Stimulated activated CD4-positive, alpha-beta T cell treated with anti-CD3 and anti-CD28 coated beads, Interleukin-1b, Interleukin-23, amount 100 ng/mL, for 24 hours (primary cell): ENCODE measurements at regions not wholly inside any gene's neighbourhood (a gene's known extent, or its start where the extent isn't known, plus 50 kb on each side); places are given as distances from the start of the nearest gene placed in this dataset.
"Not testable (repeated sequence)": the region's sequence is repeated elsewhere in the genome, so short reads cannot be mapped to it uniquely, and the experiment has no call there.

Experiments used
- DNase-seq, 4 experiments: peaks; one replicate each; pipeline ENCODE4 v3.0.0-alpha.2; 2020; ENCODE audit warnings: low read depth in 4 of 4, low spot score in 1 of 4

DNA sequence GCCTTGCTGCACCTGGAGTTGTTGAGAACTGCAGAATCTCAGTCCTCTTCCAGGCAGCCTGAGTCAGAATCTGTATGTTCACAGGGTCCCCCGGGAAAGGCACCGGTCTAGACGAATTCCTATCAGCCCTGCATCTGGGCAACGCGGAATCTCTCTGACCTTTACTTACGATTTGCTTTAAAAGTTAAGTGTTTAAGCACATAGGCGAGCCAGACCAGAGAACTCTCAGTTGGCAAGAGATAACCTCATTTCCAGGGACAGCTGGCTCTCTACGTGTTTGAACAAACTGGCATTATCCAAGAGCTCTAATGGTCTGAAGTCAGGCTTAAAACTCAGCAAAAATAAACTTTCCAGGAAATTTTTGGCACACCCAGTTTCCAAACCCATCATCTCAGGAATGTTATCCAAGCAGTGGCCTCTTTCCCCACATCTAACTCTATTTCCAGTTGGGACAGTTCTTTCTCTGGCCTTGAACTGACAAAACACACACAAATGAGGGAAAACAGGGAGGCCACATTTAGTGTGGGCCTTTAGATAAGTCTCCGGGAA lies 53.4 kb downstream of the HES1 start:
- no peak for DNase-seq

DNA sequence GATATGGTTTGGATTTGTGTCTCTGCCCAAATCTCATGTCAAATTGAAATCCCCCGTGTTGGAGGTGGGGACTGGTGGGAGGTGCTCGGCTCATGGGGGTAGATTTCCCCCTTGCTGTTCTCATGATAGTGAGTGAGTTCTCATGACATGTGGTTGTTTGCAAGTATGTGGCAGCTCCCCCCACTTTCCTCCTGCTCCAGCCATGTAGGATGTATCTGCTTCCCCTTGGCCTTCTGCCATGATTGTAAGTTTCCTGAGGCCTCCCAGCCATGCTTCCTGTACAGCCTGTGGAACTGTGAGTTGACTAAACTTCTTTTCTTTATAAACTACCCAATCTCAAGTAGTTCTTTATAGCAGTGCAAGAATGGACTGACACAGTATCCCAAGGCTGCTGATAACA lies 55.9 kb downstream of the HES1 start:
- DNase-seq: not testable (repeated sequence)

DNA sequence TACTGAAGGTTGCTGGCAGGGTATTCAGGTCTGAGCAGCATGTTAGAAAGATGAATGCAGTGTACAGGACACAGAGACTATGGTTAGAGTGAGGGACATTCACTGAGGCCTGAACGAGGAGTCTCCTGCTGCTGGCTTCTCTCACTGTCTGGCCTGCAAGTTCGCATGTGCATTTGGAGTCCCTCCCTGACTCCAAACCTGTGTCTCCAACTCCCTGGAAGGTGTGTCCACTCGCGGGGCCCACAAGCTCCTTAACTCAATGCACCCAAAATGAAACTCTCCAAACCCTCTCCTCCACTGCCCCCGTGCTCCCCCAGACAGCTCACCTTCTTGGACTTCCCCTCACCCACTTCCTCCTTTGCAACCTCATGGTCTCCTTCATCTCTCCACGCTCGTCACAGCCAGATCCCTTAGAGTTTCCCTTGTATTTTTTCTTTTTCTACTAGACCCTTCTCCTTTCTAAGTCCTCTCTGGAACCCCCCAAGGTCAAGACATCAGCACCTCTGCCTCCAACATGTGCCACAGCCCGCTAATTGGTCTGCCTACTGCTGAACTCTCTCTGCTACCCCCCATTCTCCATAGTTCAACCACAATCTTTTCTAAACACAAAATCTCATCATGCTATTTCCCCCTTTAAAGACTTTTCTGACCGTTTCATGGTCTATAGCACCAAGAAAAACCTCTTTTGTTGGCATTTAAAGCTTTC lies 58.3 kb downstream of the HES1 start:
- DNase-seq: no peak

DNA sequence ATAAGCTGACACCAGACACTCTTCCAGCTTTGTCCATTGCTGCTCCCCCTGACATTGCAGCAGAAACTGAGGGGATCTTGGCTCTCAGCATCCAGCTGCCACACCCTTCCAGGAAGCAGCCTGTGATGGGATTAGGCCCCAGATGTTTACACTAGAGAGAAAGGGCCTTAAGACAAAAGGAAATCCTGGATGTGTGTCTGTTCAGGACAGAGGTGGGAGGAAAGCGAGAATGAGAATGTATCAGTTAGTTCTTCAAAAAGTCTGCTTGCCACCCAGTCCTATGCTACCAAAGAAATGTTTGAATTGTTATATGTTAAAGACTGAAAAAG lies 58.8 kb downstream of the HES1 start:
- no peak for DNase-seq

DNA sequence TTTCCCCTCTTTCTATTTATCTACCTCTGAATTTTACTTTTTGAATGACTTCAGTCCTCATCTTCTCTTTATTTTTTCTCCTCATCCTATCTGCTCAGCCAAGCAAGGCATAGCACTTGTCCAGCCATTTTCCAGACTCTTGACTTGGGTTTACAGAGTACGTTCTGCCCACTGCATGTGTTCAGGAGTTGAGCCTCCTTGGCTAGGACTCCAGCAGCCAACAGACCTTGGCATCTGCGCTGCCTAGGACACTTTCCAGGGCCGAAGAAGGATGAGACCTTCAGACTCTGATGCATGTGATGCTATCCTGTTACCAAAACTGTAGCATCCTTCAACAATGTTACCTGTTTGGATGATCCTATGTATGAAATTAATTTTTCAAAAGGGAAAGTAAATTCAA lies 59.7 kb downstream of the HES1 start:
- no peak for DNase-seq

DNA sequence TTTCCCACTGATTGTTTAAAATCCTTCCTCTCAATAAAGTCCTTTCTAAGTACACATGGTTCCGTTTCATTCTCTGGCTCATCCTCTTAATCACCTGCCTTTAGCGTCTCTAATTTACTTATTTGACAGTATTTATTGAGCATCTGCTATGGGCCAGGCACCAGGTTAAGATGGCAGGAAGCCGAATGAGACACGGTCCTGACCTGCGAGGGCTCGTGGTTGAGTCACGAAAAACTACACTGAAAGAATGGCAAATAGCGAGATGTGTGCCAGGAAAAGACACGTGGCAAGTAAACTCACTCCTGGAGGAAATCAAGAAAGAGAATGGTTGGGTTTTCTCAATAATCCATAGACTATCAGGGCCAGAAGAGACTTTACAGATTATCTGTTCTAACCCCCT lies 60.9 kb downstream of the HES1 start:
- DNase-seq: no peak

DNA sequence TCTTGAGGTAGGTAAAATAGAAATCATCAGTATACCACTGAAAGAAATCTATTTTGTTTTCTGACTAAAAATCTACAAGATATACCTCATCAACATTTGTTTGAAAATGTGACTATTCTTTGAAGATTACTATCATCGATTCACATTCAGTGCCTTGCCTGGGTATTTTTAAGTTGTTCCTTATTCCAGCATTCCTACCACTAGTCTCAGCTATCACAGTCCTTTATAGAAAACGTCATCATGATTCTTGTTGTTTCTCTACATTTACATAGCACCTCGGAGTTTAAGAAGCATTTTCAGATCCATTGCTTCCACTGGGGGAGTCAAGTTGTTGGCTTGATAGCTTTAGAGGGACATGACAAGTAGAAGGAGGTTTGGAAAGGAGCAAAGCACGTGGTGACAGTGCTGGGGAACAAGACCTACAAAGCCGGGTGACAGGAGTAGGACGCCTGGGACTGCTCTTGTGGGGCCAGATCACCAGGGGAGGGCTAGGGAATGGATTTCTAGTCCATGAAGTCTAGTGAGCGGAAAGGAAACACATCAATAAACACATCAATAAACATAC lies 61.5 kb downstream of the HES1 start:
- DNase-seq: no peak

DNA sequence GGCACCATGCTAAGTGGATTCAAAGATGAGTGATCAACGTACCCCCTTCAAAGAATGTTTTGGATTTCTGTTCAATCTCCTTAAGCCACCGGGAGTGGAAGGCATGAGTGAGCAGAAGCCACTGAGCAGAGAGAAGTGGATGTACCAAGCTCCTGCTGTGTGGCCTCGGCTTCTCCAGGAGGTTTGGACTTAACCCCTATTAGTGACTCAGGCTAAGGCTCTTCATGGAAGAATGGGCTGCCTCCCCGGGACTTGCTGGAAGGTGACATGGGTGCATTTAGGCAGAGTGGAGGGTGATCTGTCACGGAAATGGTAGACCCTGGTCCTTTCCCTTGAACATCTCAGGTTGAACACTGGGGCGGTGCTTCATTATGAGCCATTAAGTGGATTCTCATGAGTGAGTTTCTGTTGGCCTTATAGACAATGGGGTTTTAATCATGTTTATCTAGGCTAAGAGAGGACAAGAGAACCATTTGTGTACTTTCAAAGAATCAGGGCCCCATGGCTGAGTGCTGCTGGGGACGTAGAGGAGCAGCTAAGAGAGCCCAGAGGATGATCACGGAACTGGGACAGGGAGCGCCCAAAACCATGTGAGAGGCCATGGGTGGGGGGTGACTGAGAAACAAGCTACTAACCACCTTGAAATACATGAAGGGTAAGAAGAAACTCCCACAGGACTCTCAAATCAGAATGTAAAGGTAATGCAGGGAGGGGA lies 62.2 kb downstream of the HES1 start:
- no peak for DNase-seq

DNA sequence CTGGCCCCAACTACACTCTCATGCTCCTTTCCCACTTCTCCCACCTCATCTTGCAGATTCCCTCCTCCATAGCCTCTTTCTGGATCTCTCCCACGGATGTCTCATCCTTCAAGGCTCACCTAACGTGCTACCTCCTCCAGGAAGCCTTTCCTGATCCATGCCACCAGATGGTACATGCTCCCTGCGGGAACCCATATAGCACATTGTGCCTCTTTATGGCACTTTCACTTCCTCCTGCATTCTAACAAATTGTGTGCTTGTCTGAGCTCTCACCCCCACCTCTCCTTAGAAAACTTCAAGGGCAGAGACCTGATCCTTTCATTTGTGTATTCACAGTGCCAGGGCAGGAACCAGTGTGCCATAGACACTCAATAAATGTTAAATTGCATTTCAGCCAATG lies 63.0 kb downstream of the HES1 start:
- no peak for DNase-seq

DNA sequence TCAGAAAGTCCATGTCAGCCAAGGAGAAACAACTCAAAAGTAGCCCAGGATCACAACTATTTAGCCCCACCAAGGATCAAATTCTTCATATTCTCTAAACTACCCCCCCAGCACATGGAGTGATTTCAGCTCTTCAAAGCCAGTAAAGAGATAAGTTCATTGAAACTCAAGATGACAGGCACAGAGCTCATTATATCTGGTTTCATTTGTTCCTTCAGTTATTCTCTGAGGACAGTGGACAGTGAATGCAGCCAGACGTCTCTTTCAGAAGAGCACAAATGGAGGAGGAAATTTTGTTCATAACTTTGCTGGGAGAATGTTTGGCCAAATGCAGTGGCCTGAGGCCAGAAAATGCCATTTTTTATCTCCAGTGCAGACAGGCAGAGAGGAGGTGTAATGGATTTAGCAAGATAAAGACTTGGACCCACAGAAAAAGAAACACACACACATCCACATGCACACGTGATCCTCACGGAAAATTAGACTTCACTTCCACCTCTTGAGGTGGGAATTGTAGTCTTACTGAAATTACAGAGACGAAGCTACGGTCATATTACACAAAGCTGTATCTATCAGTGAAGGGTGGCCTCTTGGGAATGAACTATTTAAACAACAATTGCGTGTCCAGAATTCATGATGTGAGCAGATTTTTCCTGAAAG lies 64.6 kb downstream of the HES1 start:
- no peak for DNase-seq

DNA sequence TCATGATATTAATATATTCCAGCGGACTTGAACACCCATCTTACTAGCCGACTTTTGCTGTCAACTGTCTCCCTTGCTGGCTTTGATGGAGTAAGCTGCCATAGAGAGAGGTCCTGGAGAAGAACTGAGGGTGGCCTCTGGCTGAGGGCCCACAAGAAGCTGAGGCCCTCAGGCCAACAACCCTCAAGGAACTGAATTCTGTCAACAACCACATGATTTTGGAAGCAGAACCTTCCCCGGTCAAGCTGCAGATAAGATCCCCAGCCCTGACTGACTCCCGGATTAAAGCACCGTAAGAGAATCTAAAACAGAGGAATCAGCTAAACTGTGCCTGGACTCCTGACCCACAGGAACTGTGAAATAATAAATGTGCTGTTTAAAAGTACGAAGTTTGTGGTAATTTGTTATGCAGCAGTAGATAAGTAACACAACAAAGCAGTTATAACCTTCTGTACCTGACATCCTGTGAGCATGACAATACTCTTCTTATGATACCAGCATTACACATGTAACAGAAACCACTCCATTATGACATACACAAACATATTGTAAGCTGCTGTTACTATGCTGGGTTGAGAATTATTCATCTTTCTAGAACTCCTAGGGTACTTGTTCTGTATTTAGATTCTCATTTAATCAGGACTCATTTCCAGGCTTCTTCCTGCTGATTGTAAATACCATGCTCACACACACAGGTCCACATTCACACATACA lies 66.2 kb downstream of the HES1 start:
- no peak for DNase-seq

DNA sequence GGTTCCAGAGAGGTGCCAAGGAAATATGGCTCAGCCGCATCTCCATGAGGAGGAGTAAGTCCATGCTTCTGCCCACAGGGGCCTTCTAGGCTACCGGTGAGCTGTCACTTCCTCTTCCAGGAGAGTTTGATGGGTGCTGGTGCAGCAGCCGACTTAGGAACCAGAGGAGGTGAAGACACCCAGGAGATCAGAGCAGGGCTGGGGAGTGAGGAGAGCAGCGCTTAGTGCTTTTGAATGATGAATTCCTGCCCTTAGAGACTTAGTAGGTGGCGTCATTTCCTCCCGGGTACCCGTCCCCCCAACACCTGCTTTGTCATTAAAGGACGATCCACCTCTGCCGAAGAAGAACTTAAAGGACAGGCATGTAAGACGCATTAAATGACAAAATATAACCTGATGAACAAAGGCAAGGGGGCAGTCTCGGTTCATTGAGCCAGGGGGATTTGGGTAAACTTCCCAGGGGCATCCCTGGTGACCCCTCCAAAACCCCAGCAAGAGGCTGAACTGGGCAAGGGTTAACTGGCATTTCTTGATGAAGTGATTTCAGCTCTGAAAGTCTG lies 67.6 kb downstream of the HES1 start:
- DNase-seq: peak in 1 of 4 experiments; percentile 5

DNA sequence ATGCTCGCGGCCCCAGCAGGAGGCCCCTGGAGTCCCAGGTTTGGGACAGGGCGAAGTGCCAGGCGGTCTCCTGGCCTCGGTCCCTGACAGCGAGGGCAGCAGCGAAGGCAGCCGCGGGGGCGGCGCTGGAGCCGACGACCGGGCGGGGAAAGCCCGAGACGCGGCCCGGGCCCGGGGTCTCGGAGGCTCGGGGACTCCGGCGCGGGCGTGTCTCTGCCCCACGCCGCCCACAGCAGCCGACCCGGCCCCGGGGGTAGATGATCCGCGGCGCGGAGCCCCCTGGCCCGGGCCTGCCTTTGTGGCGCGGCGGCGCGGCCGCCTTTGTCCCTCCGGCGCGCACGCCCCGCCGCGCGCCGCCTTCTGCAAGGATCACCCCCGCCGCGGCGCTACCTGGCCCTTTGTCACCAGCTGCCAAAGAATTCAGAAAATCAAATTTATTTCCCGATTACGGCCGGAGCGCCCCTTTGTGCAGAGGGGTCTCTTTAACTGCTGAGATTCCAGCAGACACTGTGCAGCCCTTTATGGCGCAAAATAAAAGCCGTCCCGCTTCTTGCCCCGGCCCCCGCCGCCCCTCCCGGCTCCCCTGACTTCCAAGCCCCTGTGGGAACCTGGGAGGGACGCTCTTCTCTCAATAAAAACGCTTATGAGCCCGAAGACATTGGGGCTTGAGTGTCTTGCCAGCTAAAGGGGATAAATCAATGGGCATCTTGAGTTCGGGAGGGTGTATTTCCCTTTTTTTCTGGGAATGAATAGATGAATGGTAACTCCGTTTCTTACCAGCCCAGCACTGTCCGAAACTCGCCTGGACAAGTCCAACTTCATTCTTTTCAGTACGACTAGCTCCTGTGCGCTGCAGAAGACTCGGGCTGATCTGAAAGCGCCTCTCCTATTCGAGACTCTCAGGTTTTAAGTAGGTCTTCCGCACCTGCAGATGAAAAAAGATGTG lies 68.4 kb downstream of the HES1 start:
- DNase-seq: peak in 1 of 4 experiments; percentile 2

DNA sequence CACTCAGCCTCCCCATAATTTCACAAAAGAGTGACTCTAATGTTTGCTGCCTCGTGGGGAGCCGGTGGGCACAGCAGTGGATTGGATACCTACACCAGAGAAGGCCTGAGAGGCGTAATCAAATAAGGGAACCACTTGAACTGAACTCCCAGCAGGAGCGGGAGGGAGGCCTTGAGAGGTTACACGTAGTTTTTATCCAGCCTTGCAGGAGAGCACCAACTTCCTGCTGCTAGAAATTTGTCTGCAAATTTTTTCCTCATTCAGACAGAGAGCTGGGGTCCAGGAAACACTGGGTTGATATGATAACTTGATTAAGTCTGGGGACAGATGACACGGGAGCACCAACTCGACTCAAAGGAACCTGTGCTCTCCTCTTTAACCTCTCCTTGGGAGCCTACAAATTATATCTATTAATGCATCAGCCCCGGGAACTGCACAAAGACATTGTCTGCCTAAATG lies 69.8 kb downstream of the HES1 start:
- DNase-seq: peak in 1 of 4 experiments; percentile 2

DNA sequence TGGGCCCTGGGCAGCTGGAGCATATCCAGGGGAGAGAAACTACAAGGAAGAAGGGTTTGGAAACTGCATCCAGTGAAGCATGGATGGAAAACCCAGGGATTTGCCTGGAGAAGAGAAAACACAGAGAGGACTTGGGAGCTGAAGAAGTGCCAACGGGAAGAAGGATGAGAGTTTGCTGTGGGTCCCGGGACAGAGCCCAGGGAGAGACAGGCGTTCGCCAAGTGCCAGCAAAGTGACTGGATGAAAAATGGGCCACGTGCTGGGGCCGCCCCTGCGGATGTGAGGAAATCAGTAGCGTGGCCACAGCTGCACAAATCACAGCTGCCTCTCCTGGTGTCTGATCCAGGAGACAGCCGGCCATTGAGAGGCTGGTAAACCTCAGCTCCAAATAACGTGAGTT lies 70.4 kb downstream of the HES1 start:
- DNase-seq: no peak

DNA sequence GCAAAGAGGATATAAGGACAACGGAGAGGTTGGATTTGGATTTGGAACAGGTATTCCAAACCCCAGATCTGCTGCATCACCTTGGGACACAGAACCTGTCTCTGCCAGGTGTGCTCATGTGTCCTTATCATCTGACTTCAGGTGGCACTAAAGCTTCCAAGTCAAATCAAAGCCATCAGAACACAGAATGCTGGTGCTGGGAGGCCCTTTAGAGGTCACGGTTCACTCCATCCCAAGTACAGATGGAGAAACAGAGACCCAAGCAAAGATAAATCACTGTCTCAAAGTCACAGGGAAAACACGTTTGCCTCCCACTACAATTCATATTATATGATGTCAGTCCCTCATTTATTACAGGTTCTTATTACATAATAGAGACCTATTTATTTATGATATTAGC lies 72.8 kb downstream of the HES1 start:
- no peak for DNase-seq

DNA sequence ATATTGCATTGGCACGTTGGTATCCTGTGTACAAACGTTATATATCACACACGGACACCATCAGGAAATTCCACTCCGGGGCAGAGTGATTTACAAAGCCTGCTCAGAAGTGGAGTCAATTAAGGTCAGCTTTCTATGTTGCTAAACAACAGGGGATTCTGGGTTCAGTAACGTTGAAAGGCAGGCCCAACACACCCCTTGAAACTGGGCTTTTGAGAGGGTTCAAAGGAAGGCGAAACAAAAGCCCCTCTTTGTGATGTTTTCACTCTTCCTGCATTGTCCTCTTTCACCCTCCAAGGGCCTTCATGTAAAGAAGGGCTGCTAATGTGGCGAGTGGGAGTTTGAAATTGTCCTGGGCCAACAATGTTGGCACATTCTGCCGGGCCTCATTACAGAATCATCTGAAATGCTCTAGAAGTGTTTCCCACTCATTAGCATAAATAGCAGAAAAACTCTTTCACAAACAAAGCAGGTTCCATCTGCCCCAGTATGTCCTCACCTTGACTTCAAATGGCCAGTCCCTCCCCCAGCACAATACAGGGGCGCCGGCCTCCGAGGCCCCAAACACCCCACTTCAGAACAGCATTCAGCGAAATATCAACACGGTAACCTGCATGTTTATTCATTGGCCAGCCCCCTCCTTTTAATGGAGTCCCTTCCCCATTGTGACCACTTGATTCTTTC lies 76.4 kb downstream of the HES1 start:
- DNase-seq: no peak

DNA sequence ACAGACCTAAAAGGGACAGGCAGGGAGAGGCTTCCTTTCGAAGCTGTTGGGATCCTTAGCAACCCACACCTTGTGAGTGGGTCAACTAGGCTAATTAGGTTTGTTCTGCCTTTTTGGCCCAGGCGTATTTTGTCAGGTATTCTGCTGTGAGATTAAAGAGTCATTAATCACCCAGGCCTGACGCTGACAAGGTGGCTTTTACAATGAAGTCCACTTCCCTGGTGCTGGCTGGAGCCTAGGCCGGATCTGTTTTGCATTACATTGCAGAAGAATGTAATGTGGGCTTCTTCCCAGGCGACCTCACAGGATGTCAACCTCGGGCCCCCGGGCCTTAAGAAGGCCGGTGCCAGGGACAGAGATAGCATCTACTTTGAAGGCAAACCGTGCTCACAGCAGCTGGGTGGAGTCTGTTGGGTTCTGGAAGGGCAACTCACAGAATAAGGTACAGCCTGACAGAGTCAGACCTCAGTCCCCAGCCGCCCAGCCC lies 76.9 kb downstream of the HES1 start:
- no peak for DNase-seq

DNA sequence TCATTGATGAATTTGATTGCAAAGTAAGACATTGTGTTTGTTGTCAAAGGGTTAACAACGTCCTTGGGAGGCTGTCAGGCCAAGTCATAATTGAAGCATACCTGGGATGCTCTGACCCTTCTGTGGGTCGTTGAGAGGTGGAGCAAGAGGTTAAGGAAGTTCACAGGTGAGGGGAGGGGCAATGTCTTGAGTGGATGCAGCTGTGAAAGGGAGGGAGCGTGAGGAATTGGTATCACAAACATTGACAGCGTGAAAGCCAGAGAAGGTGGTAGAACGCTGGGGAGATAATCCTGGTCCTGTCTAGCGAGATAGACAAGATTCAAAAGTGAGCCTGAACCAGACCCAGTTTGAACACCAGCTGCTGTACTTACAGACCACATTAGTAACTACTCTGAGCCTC lies 79.4 kb downstream of the HES1 start:
- no peak for DNase-seq
